T-helper 2 cell (primary cell): ENCODE measurements at regions not wholly inside any gene's neighbourhood (a gene's known extent, or its start where the extent isn't known, plus 50 kb on each side); places are given as distances from the start of the nearest gene placed in this dataset.

ENCODE experiments used
- DNase-seq, 5 experiments: peaks; one replicate each; pipeline versions ENCODE4 v3.0.0 to v3.0.0-alpha.2; 2012 to 2022

DNA sequence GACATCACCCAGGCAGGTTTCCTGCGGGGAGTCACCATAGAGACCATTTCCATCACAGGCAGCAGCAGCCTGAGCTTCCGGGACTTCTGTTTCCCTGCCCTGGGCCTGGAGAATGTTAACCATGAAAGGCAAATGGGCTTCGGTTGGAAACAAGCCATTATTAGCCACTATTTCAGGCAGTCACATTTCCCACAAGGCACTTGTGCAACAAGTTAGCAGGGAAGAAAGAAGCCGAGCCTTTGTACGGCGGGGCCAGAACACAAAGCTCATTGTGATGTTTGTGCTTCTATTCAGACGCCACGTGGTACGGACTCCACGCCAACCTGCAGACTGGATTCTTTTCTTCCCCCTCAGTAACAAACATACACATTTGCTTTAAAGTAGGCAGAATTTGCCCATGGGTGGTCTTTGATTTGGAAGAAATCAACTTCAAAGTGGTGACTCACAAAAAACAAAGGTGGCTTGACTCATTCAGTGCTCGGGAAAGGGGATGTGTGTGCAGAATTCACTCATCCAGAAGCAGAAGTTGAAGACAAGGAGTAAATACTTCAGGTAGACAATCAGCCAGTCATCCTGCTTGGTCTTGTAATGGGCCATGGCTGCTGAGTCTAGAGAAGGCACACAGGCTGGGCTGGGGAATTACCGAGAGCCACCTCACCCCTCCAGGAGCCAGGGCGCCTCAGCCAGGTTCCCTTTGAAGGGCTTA is 154.2 kb upstream of the PRMT8 start:
- no peak for DNase-seq

DNA sequence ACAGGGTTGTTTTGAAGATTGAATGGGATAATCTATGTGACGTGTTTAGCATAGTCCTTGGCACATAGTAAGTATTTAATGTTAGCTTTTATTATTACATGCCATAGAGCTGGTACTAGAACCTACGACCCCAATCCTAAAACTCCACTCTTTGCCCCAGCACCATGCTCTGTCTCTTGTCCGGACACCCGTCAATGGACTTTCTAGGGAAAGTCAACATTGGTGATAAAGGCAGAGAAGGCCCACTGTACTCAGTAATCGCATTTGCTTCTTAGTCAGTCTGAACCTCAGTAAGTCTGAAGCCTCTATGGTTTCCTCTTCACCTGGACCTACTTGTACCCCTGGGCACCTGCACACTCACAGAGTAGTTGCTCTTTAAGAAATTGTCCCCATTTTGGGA is 153.1 kb upstream of the PRMT8 start:
- DNase-seq: no peak

DNA sequence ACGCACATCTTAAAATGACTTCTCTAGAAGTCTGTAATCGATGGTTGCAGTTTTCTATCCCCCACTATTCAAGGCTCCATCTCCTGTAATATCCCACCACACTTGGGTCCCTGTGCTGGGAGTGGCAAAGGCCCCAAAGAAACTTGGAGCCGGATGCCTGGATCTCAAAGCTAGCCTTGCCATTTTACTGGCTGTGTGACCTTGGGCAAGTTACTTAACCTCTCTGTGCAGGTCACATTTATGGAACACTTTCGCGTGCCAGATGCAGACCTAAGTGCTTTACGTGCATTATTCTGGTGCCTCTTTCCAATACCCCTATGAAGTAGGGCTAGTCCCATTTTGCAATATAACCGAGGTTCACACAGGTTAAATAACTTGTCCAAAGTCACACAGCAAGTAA is 151.8 kb upstream of the PRMT8 start:
- DNase-seq: no peak

DNA sequence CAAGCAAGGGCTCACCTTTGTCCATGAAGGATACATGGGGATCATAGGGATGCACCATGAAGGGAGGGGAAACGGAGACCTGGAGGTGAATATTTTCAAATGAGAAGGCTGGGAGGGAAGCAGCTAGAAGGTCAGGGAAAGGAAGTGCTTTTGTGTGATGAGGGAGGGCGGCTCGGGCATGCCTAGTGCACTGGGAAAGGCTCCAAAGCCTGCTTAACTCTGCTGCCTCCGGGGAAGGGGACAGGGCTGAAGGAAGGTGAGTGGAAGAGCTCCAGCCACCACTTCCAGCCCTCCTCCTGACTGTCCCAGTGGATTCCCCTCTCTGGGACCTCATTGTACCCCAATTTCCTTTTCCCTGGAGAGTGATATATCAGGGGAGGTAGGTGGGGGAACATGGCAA is 149.4 kb upstream of the PRMT8 start:
- no peak for DNase-seq

DNA sequence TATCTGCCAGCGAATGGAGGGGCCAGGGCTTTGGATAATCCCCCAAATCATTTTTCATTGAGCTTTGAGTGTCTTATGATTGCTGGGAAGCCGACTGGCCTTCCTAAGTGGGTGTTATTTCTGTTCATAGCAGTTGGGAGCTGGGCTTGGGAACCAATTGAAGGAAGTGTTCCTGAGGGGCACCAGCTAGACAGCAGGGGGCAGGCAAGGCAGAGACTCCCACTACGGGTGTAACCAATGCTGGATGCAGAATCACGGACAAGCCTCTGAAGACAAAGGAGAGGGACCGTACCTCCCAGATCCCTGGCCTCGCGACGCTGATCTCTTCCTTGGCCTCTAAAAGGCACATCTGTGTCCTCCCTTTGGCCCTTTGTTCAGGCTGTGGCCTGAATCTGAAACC is 149.0 kb upstream of the PRMT8 start:
- no peak for DNase-seq

DNA sequence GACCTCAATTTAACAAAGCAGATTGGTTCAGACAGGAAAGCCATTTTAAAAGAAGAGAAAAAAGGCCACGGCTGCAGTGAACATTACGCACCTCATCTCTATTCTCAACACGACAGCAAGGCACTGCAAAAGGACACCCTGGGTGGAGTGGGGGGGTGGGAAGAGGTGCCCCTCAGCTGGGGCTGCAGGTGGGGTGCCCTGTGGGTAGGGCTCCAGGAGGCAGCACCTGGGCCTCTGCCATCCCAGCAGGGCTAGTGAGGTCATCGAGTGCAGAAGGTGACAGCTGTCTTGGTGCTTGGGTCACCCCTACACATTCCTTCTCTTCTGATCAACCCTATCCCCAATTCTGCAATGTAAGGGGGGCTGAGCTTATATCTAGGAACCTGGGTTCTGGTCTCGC is 142.9 kb upstream of the PRMT8 start:
- DNase-seq: no peak

DNA sequence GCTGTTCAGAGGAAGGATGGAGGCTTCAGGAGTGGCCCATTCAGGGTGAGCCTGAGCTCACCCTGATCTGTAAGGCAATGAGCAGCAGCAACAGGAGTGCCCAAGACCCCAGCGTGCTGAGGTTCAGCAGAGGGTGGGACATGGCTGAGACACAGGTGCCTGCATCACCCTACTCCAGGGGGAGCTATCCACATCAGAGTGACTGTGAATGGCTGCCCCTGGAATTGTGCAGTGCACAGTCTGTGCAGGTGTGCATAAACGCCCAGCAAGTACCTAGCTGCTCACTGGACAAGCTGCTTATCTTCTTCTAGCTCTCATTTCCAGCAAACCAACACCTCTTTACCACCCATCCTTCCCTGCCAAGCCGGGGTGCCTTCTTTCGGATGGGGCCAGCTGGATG is 140.6 kb upstream of the PRMT8 start:
- DNase-seq: no peak

DNA sequence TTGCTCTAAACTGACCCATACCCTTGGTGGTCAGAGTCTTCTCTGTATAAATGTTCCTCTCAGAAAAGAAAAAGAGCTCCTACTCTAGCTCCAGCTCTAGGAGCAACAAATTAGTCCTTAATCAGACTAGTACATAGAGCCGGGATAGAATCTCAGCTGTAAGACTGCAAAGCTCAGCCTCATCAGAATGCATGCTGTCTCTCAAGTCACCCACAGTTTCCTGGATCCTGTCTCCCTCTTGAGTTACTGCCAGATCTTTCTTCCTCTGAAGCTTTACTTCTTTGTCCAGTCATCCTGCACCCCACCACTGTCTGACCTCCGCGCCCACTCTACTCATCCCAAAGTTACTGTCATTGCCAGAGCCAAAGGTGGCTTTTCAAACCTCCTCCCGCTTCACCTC is 139.3 kb upstream of the PRMT8 start:
- no peak for DNase-seq

DNA sequence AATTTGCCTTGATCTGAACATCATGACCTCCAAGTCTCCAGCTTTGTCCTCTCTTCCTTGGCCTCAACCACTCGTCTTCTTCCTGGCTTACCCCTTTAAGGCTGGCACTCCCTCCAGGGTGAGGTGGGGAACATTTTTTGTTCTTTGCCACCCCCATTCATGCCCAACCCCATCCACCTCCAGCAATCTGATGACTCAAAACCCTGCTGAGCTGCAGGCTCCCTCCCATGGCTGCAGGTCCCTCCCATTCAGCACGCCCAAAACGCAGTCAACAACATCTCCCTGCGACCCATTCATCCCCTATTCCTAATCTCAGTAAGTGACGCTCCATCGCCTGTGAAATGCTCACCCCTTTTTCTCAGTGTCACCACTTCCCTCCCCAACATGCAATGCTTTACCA is 138.8 kb upstream of the PRMT8 start:
- no peak for DNase-seq

DNA sequence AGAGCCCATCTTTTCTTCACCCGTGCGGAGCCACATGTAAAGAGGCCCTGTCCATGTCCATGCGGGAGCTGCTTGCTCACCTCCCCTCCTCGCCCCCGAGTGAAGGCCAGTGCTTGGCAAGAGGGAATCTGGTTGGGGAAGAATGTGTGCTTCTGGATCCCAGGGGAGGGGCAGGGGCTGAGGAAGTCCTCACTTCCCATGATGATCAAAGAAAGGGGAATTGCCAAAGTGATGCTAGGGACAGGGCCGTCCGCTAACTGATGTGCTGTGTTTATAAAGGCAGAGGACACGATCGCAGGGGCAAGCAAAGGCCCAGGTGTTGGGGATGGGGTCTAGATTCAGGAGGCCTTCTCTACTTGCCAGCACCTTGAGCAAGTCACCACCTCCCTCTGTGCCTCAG is 137.4 kb upstream of the PRMT8 start:
- DNase-seq: no peak

DNA sequence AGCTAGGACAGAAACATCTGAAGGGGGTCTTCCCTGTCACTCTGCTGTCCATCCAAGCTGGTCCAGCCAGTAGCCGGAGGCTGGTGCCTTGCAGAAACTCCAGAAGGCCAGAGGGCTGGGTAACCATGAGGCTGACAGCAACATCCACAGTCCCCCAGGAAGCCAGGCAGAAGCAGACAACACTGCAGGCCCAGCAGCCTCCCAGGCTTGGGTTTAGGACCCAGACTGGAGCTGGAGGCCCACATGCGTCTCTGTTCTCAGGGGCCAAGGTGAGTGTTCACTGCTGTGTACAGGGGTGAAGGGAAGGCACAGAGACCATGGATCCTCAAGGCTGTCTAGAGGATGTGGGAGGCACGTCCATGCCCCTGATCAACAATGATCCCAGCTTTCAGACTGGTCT is 136.4 kb upstream of the PRMT8 start:
- no peak for DNase-seq

DNA sequence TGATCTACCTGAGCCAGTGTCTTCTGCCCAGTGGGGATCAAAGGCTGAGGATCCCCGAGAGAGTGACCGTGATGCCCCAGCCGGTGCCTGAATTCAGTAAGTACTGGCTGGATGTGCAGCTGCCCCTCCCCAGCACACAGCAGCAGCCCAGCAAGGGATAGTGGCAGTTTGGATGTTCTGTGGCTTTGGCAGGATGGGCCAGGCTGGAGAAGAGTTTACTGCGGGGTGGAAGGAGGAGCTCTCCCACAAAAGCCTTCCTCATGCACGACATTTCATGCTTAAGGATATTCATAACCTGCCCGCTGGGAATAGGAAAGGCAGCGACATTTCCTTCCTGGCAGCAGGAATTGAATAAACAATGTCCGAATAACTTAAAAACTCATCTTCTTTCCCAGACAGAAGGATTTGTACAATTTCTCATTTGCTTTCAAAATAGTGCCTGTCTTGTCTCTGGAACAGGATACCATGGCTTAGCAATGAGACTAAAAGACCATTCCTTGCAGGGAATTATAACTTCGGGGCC is 135.6 kb upstream of the PRMT8 start:
- no peak for DNase-seq

DNA sequence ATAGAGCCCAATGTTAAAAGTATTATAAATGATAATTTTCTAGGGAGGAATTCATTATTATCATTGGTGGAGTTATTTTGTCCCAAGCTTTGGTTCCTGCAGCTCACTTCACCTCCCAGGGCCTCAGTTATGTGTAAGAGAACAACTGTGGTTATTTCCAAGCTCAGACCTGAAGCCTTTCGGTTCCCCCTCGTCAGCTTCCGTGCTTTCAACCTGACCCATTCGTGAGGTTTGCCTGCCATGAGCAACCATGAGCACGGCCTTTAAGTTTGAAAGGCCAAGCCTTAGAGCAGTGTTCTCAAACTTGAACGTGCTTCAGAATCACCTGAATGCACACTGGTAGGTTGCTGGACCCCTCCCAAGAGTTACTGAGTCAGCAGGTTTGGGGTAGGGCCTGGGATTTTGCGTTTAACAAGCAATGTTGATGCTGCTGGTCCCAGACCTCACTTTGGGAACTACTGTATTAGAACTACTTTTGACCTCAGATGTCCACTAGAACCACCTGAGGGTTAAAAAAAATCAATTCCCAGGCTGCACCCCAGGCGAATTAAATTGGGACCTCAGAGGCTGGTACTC is 133.0 kb upstream of the PRMT8 start:
- DNase-seq: no peak

DNA sequence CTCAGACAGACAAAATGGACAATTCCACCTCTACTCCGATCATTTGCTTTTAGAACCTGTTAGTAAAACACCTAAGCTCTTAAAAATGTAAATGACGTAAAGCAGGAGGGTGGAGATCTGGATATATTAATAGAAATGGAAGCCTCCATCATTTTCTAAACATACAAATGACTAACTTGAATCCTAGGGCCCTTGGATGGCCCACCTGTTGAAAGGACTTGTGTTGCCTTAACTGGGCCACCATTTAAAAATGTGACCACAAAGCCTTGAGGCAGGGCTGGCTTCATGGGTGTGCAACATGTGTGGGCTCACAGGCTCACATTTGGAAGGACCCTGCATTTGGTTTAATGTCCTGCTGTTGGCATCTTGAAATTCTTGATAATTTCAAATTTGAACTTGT is 131.5 kb upstream of the PRMT8 start:
- DNase-seq: no peak

DNA sequence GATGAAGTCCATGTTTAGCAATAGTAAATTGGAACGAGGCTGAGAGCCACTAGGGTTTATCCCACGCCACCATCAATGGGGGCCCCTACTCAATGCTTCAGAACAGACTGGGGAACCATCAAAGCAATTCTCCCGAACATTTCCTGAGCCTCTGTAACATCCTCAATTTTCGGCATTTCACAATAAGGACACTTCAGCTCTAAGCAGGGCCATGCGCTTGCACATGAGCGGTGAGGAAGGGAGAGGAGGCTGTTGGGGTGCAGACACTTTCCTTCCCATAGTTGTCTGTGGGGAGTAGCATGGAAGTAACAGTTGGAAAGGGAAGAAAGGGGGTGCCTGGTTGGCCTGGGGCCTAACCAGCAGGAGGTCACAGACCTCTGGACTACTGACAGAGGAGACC is 129.9 kb upstream of the PRMT8 start:
- DNase-seq: no peak

DNA sequence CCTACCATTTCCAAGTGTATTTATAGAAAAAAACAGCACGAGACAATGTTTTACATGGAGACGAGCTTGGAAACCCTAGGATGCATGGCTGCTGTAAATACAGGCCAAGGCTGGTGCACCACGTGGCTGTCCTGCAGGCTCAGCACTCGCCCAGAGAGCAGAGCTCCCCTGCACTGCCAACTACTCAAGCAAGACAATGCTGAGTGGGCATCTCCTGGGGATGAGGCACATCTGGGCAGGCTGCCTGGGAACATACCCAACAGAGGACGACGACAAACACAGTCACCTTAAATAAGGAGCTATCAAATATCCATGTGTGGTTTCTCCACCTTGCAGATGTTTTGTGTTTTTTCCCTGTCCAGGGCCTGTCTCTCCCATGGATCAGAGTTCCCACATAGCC is 128.3 kb upstream of the PRMT8 start:
- DNase-seq: no peak

DNA sequence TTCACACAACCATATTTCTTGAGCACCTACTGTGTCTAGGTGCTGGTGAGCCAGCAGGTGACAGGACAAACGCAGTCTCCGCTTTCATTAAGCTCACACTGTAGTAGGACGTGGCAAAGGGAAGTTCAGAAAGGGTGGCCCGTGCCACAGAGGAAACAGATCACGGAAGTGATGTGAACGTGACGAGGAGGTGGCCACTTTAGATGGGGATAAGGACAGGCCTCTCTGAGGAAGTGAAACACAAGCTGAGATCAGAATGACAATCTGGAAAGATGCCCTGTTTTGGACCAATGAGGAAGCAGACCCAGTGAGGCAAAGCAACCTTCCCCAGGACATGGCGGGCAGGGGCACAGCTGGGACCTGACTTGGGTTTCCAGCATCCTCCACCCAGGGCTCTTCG is 127.4 kb upstream of the PRMT8 start:
- no peak for DNase-seq

DNA sequence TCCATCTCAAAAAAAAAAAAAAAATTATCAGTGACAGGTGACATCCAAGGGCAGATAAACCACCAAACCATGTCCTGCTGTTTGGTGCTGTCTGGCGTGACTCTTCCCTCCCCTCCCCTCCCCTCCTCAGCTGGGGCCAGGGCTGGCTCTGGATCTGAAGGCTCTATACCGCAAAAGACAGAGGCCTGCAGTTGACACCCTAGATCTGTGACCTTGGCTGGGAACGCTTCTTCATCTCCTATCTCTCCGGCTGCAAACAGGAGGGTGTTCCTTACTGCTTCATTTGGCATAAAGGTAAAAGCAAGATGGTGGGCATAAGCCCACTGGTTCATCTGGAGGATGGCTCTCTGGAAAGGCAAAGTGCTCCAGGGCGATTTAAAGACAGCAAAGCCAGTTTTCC is 126.8 kb upstream of the PRMT8 start:
- DNase-seq: no peak

DNA sequence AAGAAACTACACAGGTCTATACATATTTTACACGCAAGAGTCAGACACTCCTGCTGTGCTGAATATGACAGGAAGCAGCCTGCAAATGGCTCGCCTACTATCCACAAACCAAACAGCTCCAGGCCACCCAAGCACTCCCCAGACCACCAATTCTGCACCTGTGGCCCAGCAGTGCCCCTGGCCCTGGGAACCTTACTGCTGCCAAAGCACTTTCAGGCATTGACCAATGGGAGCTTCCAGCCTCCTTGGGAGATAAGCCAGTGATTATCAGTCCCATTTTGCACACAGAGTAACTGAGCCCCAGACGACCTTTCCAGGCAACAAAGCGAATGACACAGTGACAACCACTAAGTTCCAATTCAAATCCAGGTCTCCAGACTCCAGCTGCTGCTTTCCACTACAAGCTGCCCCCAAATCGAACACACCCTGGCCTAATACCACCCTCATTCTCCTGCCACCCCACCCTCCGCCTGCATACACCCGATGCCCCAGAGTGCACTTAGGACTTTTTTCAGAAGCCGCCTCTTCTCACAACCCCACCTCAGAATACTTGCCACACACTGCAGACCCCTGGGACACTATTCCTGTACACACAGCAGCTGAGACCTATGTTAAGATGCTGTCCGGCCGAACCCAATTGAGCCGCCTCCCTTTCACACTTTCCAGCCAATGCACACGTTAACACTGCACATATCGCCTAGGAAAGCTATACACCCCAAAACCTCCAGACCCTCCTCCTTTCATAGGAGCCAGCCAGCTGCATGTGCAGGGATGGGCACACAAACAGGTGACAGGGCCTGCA is 126.1 kb upstream of the PRMT8 start:
- no peak for DNase-seq

DNA sequence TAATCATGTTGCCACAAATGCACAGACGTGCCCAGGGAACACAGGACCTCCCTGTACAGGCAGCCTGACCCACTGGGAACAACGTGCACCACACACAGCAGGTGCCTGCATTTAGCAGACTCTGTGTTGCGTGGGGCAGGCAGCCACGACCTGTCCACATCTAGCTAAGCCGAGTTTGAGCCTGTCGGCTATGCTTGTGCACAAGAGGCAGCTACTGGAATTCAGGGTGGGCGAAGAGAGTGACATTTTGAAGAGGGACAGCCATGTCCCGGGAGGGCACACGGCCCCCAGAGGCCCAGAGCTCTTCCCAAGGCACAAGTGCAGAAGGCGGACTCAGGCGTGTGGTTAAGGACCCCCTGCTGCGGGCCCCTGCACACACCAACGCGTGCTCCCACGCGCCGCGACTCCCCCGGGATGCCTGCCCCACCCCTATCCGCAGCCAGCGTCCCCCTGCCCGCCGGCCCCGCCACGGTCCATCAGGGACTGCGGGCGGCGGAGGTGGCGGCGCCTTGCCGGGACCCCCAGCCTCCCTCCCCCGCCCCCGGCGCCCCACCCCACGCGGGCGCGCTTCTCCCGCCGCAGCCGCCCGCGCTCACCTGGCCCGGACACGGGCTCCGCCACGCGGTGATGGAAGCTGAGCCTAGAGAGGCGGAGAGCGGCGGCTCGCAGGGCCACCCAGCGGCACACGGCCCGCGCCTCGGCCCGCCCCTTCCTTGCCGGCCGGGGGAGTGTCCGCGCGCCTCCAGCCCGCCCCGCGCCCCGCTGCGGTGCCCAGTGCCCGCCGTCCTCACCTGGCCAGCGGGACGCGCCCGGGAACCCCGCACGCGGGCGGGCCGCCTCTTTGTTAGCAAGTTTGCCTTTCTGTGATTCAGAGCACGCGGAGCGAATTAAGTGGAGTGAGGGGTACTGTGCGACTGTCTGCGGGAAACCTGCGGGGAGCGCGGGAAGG is 125.3 kb upstream of the PRMT8 start:
- DNase-seq: no peak

DNA sequence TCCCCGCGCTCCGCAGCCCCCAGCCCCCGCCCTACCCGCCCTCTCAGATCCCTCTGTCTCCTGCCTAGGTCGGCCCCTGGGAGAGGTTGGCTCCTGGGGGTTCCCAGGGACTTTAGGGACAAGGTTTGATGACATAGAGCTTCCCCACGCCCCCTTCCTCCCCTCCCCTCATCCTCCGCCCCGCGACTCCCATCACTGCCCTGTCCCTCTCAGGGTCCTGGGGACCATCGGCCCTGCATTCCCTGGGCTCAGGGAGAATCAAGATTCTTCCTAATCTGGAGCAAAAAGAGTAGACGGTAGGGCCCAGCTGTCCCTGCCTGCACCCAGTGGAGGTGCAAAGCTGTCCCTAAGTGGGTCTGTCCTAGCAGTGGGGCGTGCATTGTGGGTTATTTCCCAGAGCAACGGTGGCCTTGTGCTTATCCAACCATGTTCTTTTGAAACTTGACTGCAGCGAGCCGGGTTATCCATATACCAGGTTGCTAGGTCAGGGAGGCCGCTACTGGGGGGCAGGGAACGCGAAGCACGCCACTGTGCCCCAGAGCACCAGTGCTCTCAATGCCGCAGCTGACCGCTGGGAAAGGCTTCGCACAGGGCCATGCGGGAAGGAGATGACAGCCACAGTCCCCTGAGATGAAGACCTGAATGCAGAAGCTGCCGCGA is 124.4 kb upstream of the PRMT8 start:
- no peak for DNase-seq

DNA sequence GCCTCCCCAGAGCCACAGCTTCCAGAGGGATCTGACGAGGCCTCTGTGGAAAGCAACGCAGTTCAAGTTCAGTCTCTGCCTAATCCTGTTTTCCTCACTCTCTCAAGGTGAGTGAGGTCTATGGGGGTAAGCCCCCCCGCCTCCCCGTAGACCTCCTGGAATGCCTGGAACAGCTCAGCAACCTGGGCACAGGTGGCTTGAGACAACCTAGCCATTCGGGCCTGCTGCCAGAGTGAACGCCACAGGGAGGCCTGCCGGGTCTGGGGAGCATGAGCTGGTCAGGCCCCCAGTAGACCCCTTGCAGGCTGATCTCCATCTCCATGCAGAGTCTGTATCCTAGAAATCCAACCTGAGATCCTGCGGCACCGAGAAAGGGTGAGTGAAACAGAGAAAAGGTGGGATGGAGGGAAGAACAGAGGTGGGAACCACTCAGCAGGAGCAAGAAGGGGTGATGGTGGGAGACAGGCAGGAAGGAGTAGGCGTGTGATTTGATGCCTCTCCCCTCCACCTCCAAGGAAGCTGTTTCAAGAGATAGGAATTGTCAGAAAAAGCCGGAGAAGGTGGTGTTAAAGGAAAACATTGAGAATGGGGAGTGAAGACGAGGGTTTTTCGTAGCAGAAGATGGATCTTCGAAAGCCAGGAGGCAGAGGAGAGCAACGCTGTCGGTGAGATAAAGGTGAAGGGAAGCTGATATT is 123.1 kb upstream of the PRMT8 start:
- DNase-seq: no peak
